Thyroid gland (tissue), 4 donors: ENCODE measurements at regions not wholly inside any gene's neighbourhood (a gene's known extent, or its start where the extent isn't known, plus 50 kb on each side); places are given as distances from the start of the nearest gene placed in this dataset.

Source experiments
- POLR2A ChIP-seq, 2 donors: fragments of 450-650 bp; IDR thresholded peaks; one replicate each; pipeline ENCODE4 v1.6.1; 2017; ENCODE audit warnings: antibody characterized with exemption in 2 of 2, mild to moderate bottlenecking in 2 of 2, moderate library complexity in 1 of 2
- TF ChIP-seq, protein P1 (sequence below), 6 experiments: fragments of 200-600 bp in 3 of 6; fragments of 450-650 bp in 3 of 6; sonication (generic) in 3 of 6; IDR thresholded peaks; one replicate each; pipeline ENCODE4 v1.5.1; 2016 to 2019; ENCODE audit warnings: antibody characterized with exemption in 6 of 6, mild to moderate bottlenecking in 2 of 6, inconsistent platforms in 1 of 6, moderate library complexity in 1 of 6

GRCh38 chr10:128697437-128697836, 571.2 kb upstream of the MKI67 start:
- TF ChIP-seq, protein P1, sequence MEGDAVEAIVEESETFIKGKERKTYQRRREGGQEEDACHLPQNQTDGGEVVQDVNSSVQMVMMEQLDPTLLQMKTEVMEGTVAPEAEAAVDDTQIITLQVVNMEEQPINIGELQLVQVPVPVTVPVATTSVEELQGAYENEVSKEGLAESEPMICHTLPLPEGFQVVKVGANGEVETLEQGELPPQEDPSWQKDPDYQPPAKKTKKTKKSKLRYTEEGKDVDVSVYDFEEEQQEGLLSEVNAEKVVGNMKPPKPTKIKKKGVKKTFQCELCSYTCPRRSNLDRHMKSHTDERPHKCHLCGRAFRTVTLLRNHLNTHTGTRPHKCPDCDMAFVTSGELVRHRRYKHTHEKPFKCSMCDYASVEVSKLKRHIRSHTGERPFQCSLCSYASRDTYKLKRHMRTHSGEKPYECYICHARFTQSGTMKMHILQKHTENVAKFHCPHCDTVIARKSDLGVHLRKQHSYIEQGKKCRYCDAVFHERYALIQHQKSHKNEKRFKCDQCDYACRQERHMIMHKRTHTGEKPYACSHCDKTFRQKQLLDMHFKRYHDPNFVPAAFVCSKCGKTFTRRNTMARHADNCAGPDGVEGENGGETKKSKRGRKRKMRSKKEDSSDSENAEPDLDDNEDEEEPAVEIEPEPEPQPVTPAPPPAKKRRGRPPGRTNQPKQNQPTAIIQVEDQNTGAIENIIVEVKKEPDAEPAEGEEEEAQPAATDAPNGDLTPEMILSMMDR (IDR thresholded peaks at IDR 0.05), result no peak
- no peak for TF ChIP-seq POLR2A (IDR thresholded peaks at IDR 0.05)
